H1 (cell line): ENCODE measurements at regions not wholly inside any gene's neighbourhood (a gene's known extent, or its start where the extent isn't known, plus 50 kb on each side); places are given as distances from the start of the nearest gene placed in this dataset.

ENCODE experiments used
- EZH2 ChIP-seq: fragments of 200-600 bp; sonication (generic); IDR thresholded peaks from 2 replicates; pipeline ENCODE4 v1.7.1; 2012; ENCODE audit warnings: low read depth, mild to moderate bottlenecking, moderate library complexity, low read length, inconsistent platforms; ENCODE audit not compliant: severe bottlenecking
- MAFK ChIP-seq: IDR thresholded peaks from 2 replicates; pipeline ENCODE4 v1.6.1; 2012; ENCODE audit warnings: low read depth, mild to moderate bottlenecking, improper control_type of control experiment, low read length
- RBBP5 ChIP-seq: IDR thresholded peaks from 2 replicates; pipeline ENCODE4 v1.7.1; 2012; ENCODE audit warnings: low read depth, mild to moderate bottlenecking, inconsistent platforms, low read length, moderate library complexity, borderline replicate concordance
- SP1 ChIP-seq: IDR thresholded peaks from 2 replicates; pipeline ENCODE4 v1.6.1; 2011; ENCODE audit warnings: low read depth, low read length
- TAF7 ChIP-seq: optimal IDR thresholded peaks from 2 replicates; pipeline ENCODE3; 2011; ENCODE audit warnings: low read depth, mild to moderate bottlenecking, inconsistent platforms, low read length, moderate library complexity, borderline replicate concordance
- YY1 ChIP-seq: IDR thresholded peaks from 2 replicates; pipeline ENCODE4 v1.6.1; 2011; ENCODE audit warnings: low read depth, mild to moderate bottlenecking, low read length
- TF ChIP-seq, protein P1 (sequence below): IDR thresholded peaks from 2 replicates; pipeline ENCODE4 v1.6.1; 2011; ENCODE audit warnings: low read depth, mild to moderate bottlenecking, low read length; ENCODE audit not compliant: insufficient read depth

DNA sequence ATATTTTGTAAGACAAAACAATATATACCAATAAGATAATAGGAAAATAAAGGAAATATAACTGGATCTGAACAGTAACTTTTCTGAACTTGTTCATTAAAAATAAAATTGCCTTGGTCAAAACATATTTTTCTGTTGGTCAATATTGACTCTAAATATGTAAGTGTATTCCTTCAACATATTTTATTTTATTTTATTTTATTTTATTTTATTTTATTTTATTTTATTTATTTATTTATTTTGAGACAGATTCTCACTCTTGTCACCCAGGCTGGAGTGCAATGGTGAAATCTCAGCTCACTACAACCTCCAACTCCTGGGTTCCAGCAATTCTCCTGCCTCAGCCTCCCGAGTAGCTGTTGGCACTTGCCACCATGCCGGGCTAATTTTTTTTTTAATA lies 571.0 kb downstream of the NR2F1-AS1 start (continued):
- no peak for TF ChIP-seq YY1
- TF ChIP-seq MAFK, result no peak
- no peak for TF ChIP-seq TAF7
- TF ChIP-seq EZH2, result no peak
- no peak for TF ChIP-seq SP1
- no peak for TF ChIP-seq RBBP5
- TF ChIP-seq, protein P1, sequence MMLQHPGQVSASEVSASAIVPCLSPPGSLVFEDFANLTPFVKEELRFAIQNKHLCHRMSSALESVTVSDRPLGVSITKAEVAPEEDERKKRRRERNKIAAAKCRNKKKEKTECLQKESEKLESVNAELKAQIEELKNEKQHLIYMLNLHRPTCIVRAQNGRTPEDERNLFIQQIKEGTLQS, result no peak
